ENCODE measurements at regions not wholly inside any gene's neighbourhood (a gene's known extent, or its start where the extent isn't known, plus 50 kb on each side); places are given as distances from the start of the nearest gene placed in this dataset.
A peak's percentile ranks its signal among the peaks of the same experiment; 100 is the strongest.

- Histone ChIP-seq H3K4me3 (ENCODE audit: control insufficient read depth in 1 of 7, extremely low read depth in 1 of 7, insufficient read depth in 4 of 7, low read depth in 2 of 7, low read length in 6 of 7) (no peak overlapping the region), H3K27ac (ENCODE audit: insufficient read depth in 1 of 2, low read depth in 1 of 2, low read length in 2 of 2, poor library complexity in 1 of 2, severe bottlenecking in 2 of 2) (no peak overlapping the region), H3K9me3 (ENCODE audit: control extremely low read depth in 1 of 5, control insufficient read depth in 4 of 5, insufficient read depth in 2 of 5, low read depth in 1 of 5, low read length in 4 of 5) (no peaks in the 10 kb centered on the region), H3K4me1 (ENCODE audit: control extremely low read depth in 1 of 4, control insufficient read depth in 4 of 4, insufficient read depth in 4 of 4, low read length in 3 of 4) (no peaks in the 10 kb centered on the region), H3K27me3 (replicated peaks in 2 of 5; ENCODE audit: control insufficient read depth in 4 of 5, insufficient read depth in 5 of 5, low read length in 4 of 5) (peaks cover 0 to 2% (median 0%) of the 10 kb centered on the region in 5 experiments), H3K36me3 (ENCODE audit: control insufficient read depth in 4 of 4, insufficient read depth in 4 of 4, low read length in 3 of 4) (no peaks in the 10 kb centered on the region)
- 89% methylated on average over 12 of the region's 12 CpGs for WGBS (ENCODE audit: insufficient coverage)
- CTCF ChIA-PET = no interaction called here
- DNase-seq = peak in 1 of 3 donors; percentile 4
- POLR2A ChIA-PET = no interaction called here
Measured at GRCh38 chr1:115179397-115180079, 90.2 kb upstream of the TSPAN2 start.

DNA sequence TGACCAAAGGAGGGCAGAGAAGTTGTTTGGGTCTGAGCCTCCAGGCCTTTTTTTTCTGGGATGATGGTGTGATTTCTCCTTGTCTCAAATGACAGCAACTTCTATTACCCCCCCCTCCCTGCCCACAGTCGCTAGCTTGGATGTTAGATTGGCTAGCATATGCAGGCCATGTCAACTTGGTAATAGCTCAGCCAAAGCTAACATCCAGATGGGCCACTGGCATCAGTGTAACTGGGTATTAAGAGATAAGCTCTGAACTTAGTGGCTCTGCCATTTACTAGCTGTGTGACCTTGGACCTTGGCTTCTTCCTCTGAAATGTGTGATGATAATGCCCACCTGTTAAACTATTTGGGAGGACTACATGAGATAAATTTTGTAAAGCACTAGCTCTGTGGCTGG lies 86.9 kb upstream of the TSPAN2 start:
- no peak for DNase-seq
- ChIA-PET POLR2A (no interaction called here), CTCF (interaction anchor here (1.6 kb wide), 1 partner anchor 38 kb away, joined by 3 read pairs; no protein-coding TSS in a partner anchor)
- peaks cover 0 to 2% (median 0%) of the 10 kb centered on the region in 5 experiments for H3K9me3 ChIP-seq (ENCODE audit: control extremely low read depth in 1 of 5, control insufficient read depth in 4 of 5, insufficient read depth in 2 of 5, low read depth in 1 of 5, low read length in 4 of 5)
- no peak overlapping the region for H3K27ac ChIP-seq (ENCODE audit: insufficient read depth in 1 of 2, low read depth in 1 of 2, low read length in 2 of 2, poor library complexity in 1 of 2, severe bottlenecking in 2 of 2)
- peaks cover 0 to 3% (median 0%) of the 10 kb centered on the region in 5 experiments for H3K27me3 ChIP-seq (replicated peaks in 2 of 5; ENCODE audit: control insufficient read depth in 4 of 5, insufficient read depth in 5 of 5, low read length in 4 of 5)
- 100% methylated on average over 1 of the region's 1 CpG for WGBS (ENCODE audit: insufficient coverage)
- H3K4me3 ChIP-seq (ENCODE audit: control insufficient read depth in 1 of 7, extremely low read depth in 1 of 7, insufficient read depth in 4 of 7, low read depth in 2 of 7, low read length in 6 of 7) = no peak overlapping the region
- no peaks in the 10 kb centered on the region for H3K4me1 ChIP-seq (ENCODE audit: control extremely low read depth in 1 of 4, control insufficient read depth in 4 of 4, insufficient read depth in 4 of 4, low read length in 3 of 4)
- no peaks in the 10 kb centered on the region for H3K36me3 ChIP-seq (ENCODE audit: control insufficient read depth in 4 of 4, insufficient read depth in 4 of 4, low read length in 3 of 4)

DNA sequence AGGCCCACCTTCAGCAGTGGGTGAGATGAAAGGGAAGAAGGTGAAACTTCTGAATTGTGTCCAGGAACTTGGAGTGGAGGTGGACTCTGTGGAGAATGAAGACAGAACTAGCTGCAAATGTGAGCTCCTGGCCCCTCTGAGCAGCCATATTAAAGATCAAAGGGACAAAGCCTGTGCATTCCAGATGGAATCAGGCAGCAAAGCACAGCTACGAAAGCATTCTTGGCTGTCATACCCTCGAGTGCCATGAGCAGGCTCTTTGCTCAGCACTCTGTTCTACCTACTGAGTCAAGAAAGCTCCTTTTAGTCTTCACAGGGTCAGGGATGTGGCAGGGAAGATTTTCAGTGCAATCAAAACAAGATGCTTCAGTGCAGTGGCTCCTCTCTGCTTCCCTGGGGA lies 86.3 kb upstream of the TSPAN2 start:
- POLR2A ChIA-PET = no interaction called here
- 89% methylated on average over 2 of the region's 2 CpGs for WGBS (ENCODE audit: insufficient coverage)
- no peak for DNase-seq
- CTCF ChIA-PET = no interaction called here
- H3K27ac ChIP-seq (ENCODE audit: insufficient read depth in 1 of 2, low read depth in 1 of 2, low read length in 2 of 2, poor library complexity in 1 of 2, severe bottlenecking in 2 of 2) = no peak overlapping the region
- H3K9me3 ChIP-seq (ENCODE audit: control extremely low read depth in 1 of 5, control insufficient read depth in 4 of 5, insufficient read depth in 2 of 5, low read depth in 1 of 5, low read length in 4 of 5) = peaks cover 0 to 2% (median 0%) of the 10 kb centered on the region in 5 experiments
- no peaks in the 10 kb centered on the region for H3K36me3 ChIP-seq (ENCODE audit: control insufficient read depth in 4 of 4, insufficient read depth in 4 of 4, low read length in 3 of 4)
- no peaks in the 10 kb centered on the region for H3K4me1 ChIP-seq (ENCODE audit: control extremely low read depth in 1 of 4, control insufficient read depth in 4 of 4, insufficient read depth in 4 of 4, low read length in 3 of 4)
- H3K27me3 ChIP-seq (replicated peaks in 2 of 5; ENCODE audit: control insufficient read depth in 4 of 5, insufficient read depth in 5 of 5, low read length in 4 of 5) = peaks cover 0 to 3% (median 0%) of the 10 kb centered on the region in 5 experiments
- H3K4me3 ChIP-seq (ENCODE audit: control insufficient read depth in 1 of 7, extremely low read depth in 1 of 7, insufficient read depth in 4 of 7, low read depth in 2 of 7, low read length in 6 of 7) = no peak overlapping the region

GRCh38 chr1:115173151-115173550 lies 83.8 kb upstream of the TSPAN2 start:
- Histone ChIP-seq H3K9me3 (ENCODE audit: control extremely low read depth in 1 of 5, control insufficient read depth in 4 of 5, insufficient read depth in 2 of 5, low read depth in 1 of 5, low read length in 4 of 5) (peaks cover 0 to 2% (median 0%) of the 10 kb centered on the region in 5 experiments), H3K4me1 (ENCODE audit: control extremely low read depth in 1 of 4, control insufficient read depth in 4 of 4, insufficient read depth in 4 of 4, low read length in 3 of 4) (no peaks in the 10 kb centered on the region), H3K27ac (ENCODE audit: insufficient read depth in 1 of 2, low read depth in 1 of 2, low read length in 2 of 2, poor library complexity in 1 of 2, severe bottlenecking in 2 of 2) (no peak overlapping the region), H3K36me3 (ENCODE audit: control insufficient read depth in 4 of 4, insufficient read depth in 4 of 4, low read length in 3 of 4) (no peaks in the 10 kb centered on the region), H3K4me3 (ENCODE audit: control insufficient read depth in 1 of 7, extremely low read depth in 1 of 7, insufficient read depth in 4 of 7, low read depth in 2 of 7, low read length in 6 of 7) (no peak overlapping the region), H3K27me3 (replicated peaks in 2 of 5; ENCODE audit: control insufficient read depth in 4 of 5, insufficient read depth in 5 of 5, low read length in 4 of 5) (peaks cover 0 to 3% (median 0%) of the 10 kb centered on the region in 5 experiments)
- POLR2A ChIA-PET = no interaction called here
- no CpG with 5 or more reads among the region's 1 CpG for WGBS (ENCODE audit: insufficient coverage)
- DNase-seq = no peak
- CTCF ChIA-PET = no interaction called here

GRCh38 chr1:115172270-115172669 lies 83.0 kb upstream of the TSPAN2 start:
- Histone ChIP-seq H3K36me3 (ENCODE audit: control insufficient read depth in 4 of 4, insufficient read depth in 4 of 4, low read length in 3 of 4) (no peaks in the 10 kb centered on the region), H3K4me3 (ENCODE audit: control insufficient read depth in 1 of 7, extremely low read depth in 1 of 7, insufficient read depth in 4 of 7, low read depth in 2 of 7, low read length in 6 of 7) (no peak overlapping the region), H3K9me3 (ENCODE audit: control extremely low read depth in 1 of 5, control insufficient read depth in 4 of 5, insufficient read depth in 2 of 5, low read depth in 1 of 5, low read length in 4 of 5) (peaks cover 0 to 2% (median 0%) of the 10 kb centered on the region in 5 experiments), H3K27me3 (replicated peaks in 2 of 5; ENCODE audit: control insufficient read depth in 4 of 5, insufficient read depth in 5 of 5, low read length in 4 of 5) (peaks cover 0 to 3% (median 0%) of the 10 kb centered on the region in 5 experiments), H3K27ac (ENCODE audit: insufficient read depth in 1 of 2, low read depth in 1 of 2, low read length in 2 of 2, poor library complexity in 1 of 2, severe bottlenecking in 2 of 2) (no peak overlapping the region), H3K4me1 (ENCODE audit: control extremely low read depth in 1 of 4, control insufficient read depth in 4 of 4, insufficient read depth in 4 of 4, low read length in 3 of 4) (no peaks in the 10 kb centered on the region)
- WGBS (ENCODE audit: insufficient coverage) = 68% methylated on average over 2 of the region's 2 CpGs
- DNase-seq = no peak
- ChIA-PET CTCF (no interaction called here), POLR2A (no interaction called here)

- ChIA-PET POLR2A (no interaction called here), CTCF (no interaction called here)
- H3K27ac ChIP-seq (ENCODE audit: insufficient read depth in 1 of 2, low read depth in 1 of 2, low read length in 2 of 2, poor library complexity in 1 of 2, severe bottlenecking in 2 of 2) = no peak overlapping the region
- no peaks in the 10 kb centered on the region for H3K36me3 ChIP-seq (ENCODE audit: control insufficient read depth in 4 of 4, insufficient read depth in 4 of 4, low read length in 3 of 4)
- no peak for DNase-seq
- no peak overlapping the region for H3K4me3 ChIP-seq (ENCODE audit: control insufficient read depth in 1 of 7, extremely low read depth in 1 of 7, insufficient read depth in 4 of 7, low read depth in 2 of 7, low read length in 6 of 7)
- H3K4me1 ChIP-seq (ENCODE audit: control extremely low read depth in 1 of 4, control insufficient read depth in 4 of 4, insufficient read depth in 4 of 4, low read length in 3 of 4) = no peaks in the 10 kb centered on the region
- H3K9me3 ChIP-seq (ENCODE audit: control extremely low read depth in 1 of 5, control insufficient read depth in 4 of 5, insufficient read depth in 2 of 5, low read depth in 1 of 5, low read length in 4 of 5) = peaks cover 0 to 2% (median 0%) of the 10 kb centered on the region in 5 experiments
- H3K27me3 ChIP-seq (replicated peaks in 2 of 5; ENCODE audit: control insufficient read depth in 4 of 5, insufficient read depth in 5 of 5, low read length in 4 of 5) = peaks cover 0 to 3% (median 0%) of the 10 kb centered on the region in 5 experiments
- no CpG with 5 or more reads among the region's 2 CpGs for WGBS (ENCODE audit: insufficient coverage)
Measured at GRCh38 chr1:115170961-115171392, 81.7 kb upstream of the TSPAN2 start.

DNA sequence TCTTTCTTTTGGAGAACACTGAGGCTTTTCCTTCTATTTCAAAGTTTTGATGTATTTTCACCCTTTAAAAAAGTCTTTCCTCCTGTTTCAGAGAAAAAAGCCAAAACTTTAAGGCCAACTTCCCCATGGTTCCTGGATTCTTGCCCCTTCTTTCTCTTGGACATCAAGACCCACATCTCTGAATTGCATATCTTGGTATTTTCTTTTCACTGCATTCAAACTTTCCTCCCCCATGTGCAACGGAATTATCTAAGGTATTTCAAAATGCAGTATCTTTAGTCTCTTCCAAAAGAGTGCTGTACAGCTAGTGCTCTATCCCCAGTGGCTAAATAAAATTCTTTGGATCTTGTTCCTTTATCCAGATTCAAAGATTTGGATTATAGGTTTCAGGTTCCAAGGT lies 81.1 kb upstream of the TSPAN2 start:
- H3K27ac ChIP-seq (ENCODE audit: insufficient read depth in 1 of 2, low read depth in 1 of 2, low read length in 2 of 2, poor library complexity in 1 of 2, severe bottlenecking in 2 of 2) = no peak overlapping the region
- no peak overlapping the region for H3K4me3 ChIP-seq (ENCODE audit: control insufficient read depth in 1 of 7, extremely low read depth in 1 of 7, insufficient read depth in 4 of 7, low read depth in 2 of 7, low read length in 6 of 7)
- H3K9me3 ChIP-seq (ENCODE audit: control extremely low read depth in 1 of 5, control insufficient read depth in 4 of 5, insufficient read depth in 2 of 5, low read depth in 1 of 5, low read length in 4 of 5) = peaks cover 0 to 2% (median 0%) of the 10 kb centered on the region in 5 experiments
- WGBS (ENCODE audit: insufficient coverage) = 100% methylated on average over 1 of the region's 1 CpG
- ChIA-PET CTCF (no interaction called here), POLR2A (no interaction called here)
- no peaks in the 10 kb centered on the region for H3K36me3 ChIP-seq (ENCODE audit: control insufficient read depth in 4 of 4, insufficient read depth in 4 of 4, low read length in 3 of 4)
- H3K4me1 ChIP-seq (ENCODE audit: control extremely low read depth in 1 of 4, control insufficient read depth in 4 of 4, insufficient read depth in 4 of 4, low read length in 3 of 4) = no peaks in the 10 kb centered on the region
- peaks cover 0 to 3% (median 0%) of the 10 kb centered on the region in 5 experiments for H3K27me3 ChIP-seq (replicated peaks in 2 of 5; ENCODE audit: control insufficient read depth in 4 of 5, insufficient read depth in 5 of 5, low read length in 4 of 5)
- DNase-seq = no peak

Data from common myeloid progenitor, CD34-positive (primary cell).